ENCODE measurements at regions not wholly inside any gene's neighbourhood (a gene's known extent, or its start where the extent isn't known, plus 50 kb on each side); places are given as distances from the start of the nearest gene placed in this dataset.

DNA sequence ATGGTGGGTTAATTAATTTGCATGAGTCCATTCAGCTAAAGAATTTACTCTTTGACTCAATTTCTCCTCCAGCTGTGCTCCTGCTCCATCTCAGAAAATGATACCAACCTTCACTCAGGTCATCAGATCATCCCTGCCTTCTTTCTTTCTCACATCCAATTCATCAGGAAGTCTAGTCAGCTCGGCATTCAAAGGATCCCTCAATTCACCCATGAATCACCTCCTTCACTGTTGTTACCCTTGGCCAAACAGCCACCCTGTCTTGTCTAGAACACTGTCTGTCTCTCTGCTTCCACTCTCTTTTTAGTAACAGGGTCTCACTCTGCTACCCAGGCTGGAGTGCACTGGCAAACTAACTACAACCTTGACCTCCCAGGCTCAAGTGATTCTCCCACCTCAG, 337.4 kb upstream of the SFRP2 start:
- TF ChIP-seq, protein P1, sequence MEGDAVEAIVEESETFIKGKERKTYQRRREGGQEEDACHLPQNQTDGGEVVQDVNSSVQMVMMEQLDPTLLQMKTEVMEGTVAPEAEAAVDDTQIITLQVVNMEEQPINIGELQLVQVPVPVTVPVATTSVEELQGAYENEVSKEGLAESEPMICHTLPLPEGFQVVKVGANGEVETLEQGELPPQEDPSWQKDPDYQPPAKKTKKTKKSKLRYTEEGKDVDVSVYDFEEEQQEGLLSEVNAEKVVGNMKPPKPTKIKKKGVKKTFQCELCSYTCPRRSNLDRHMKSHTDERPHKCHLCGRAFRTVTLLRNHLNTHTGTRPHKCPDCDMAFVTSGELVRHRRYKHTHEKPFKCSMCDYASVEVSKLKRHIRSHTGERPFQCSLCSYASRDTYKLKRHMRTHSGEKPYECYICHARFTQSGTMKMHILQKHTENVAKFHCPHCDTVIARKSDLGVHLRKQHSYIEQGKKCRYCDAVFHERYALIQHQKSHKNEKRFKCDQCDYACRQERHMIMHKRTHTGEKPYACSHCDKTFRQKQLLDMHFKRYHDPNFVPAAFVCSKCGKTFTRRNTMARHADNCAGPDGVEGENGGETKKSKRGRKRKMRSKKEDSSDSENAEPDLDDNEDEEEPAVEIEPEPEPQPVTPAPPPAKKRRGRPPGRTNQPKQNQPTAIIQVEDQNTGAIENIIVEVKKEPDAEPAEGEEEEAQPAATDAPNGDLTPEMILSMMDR (IDR thresholded peaks at IDR 0.05), result no peak
- no peak for TF ChIP-seq POLR2A (IDR thresholded peaks at IDR 0.05)
